NCI-H226 (cell line): ENCODE measurements at regions not wholly inside any gene's neighbourhood (a gene's known extent, or its start where the extent isn't known, plus 50 kb on each side); places are given as distances from the start of the nearest gene placed in this dataset.
"Not testable (repeated sequence)": the region's sequence is repeated elsewhere in the genome, so short reads cannot be mapped to it uniquely, and the experiment has no call there.

ENCODE experiments used
- DNase-seq: peaks from one replicate; pipeline ENCODE4 v3.0.0-alpha.2; 2015

DNA sequence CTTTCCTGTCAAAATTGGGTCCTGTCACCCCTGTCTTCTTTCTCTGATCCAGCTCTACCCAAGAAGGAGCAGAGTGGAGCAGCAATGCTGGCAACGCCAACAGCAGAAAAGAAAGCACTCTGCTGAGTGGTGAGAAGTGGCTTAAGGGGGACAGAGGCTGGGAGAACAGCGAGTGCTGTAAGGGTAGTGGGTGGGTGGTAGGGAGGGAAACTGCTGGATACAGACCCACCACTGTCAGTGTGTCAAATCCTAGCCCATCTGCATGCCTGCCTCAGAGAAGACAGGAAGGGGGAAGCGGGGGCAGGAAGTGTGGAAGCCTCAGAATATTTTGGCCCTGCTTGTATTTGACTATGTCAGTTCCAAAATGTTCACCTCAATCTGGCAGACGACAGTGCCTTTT, 170.4 kb upstream of the MAST4 start:
- no peak for DNase-seq

DNA sequence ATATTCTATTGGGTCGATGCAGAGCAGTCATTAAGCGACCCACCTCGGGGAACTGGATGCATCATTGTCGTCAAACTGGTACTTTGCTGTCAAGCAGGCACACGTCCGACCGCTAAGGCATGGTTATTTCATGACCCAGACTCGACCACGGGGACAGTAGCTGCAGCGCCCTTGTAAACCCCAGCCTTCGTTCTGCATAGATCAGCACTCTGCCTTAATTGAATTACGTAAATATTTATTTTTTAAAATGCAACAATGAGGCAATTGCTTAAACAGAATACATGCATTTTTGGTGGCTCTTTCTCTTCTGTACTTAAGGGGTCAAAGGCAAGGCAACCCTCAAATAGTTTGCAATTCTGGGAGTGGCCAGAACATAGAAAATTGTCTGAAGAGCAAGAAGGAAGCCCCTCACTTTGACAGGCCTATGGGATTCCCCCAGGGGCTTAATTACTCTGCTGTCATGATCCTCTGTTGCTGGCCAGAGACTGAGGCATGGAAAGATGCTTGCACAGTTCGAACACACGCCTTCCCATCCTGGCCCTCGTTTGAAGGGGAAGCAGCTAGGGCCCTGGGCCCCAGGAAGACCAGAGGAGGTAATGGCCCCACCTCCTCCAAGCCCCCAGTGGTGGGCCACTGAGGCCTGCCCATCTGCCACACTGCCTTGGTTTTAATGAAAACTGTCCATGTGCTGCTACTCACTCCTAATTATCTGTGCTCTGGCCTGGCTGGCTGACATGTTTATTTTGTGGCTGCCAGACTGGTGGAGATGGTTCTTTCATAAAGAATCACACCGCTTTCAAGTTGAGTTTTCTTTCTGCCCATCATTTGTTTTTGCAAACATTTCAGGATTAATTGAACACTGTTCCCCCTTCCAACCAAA, 169.7 kb upstream of the MAST4 start:
- no peak for DNase-seq

DNA sequence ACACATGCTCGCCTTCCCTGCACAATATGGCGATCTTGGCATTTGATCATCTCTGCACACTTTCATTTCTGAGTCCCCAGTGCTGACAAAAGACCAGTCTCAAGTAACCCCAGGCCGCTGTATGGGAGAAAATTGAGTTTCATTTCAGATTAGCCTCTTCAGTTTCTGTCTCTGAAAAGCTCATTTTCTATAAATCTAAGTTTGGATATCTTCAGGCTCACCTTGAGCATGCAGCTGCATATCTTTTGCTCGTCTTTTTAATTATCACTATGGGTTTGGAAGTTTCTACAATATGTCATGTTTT, 169.1 kb upstream of the MAST4 start:
- DNase-seq: no peak

DNA sequence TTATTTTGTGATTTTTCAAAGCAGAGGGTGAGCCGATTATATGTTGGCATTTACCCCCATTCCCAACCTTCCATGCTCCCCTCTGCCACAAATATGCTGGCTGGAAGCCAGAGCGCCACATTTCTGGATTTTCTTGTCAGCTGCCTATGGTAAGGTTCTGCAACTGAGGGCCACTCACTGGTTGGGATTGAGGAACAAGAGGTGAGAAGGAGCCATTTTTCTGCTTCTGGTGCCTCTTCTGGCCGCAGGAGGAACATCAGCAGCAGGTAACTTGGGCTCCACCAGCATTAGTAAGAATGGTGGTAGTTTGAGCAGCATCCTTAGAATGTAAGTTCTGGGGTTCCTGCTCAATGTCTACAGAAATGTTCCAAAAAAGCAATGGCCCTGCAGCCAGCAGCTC, 159.5 kb upstream of the MAST4 start:
- DNase-seq: no peak

DNA sequence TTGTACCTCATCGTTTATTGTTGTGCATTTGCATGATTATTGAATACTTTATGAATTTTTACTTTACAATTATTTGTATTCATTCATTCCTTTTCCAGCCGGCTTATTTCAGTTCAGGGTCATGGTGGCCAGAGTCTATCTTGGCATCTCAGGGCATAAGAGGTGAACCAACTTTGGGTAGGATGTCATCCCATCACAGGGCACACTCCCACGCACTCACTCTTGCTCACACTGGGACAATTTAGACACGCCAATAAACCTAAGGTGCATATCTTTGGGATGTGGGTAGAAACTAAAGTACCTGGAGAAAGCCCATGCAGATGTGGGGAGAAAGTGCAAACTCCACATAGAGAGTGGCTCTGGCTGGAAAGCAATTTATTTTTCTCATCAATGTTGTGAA, 158.1 kb upstream of the MAST4 start:
- no peak for DNase-seq

DNA sequence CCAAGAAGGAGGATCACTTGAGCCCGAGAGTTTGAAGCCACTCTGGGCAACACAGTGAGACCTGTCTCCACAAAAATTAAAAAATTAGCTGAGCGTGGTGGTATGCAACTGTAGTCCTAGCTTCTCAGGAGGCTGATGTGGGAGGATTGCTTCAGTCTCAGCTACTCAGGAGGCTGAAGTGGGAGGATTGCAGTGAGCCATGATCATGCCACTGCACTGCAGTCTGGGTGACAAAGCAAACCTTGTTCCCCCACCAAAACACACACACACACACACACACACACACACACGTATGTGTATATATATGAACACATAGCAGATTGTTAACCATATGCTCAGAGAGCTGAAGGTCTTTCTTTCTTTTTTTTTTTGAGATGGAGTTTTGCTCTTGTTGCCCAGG, 157.5 kb upstream of the MAST4 start:
- DNase-seq: no peak

DNA sequence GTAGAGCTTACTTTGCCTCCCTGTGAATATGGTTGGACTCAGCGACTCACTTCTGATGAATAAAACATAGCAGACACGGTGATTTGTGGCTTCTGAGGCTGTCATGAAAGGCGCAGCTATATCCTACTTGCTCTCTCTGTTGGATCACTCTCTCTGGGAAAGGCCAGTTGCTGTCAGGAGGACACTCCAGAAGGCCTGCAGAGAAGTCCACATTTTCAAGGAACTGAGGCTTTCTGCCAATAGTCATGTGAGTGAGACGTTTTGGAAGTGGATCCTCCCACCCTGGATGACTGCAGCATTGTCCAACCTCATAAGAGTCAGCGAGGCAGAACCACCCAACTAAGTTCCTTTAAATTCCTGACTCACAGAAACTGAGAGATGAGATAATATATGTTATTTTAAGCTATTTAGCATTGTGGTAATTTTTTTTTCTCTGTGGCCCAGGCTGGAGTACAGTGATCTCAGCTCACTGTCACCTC, 156.0 kb upstream of the MAST4 start:
- peak; percentile 90 for DNase-seq

DNA sequence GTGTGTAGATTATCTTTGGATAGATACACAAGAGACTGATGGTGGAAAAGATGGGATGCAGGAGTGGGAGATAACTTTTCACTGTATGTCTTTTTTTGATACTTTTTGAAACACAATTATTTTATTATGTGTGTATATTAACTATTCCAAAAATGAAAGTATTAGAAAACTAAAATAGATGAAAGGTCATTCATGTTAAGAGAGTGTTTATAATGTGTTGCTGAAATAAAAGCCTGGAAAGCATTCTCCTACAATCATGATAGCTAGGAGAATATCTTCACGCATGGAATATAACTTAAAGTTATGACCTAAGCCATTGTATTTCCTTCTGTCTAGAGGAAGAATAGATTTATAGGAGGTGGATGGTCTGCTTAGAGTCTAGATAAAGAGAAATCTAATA, 154.8 kb upstream of the MAST4 start:
- DNase-seq: no peak

DNA sequence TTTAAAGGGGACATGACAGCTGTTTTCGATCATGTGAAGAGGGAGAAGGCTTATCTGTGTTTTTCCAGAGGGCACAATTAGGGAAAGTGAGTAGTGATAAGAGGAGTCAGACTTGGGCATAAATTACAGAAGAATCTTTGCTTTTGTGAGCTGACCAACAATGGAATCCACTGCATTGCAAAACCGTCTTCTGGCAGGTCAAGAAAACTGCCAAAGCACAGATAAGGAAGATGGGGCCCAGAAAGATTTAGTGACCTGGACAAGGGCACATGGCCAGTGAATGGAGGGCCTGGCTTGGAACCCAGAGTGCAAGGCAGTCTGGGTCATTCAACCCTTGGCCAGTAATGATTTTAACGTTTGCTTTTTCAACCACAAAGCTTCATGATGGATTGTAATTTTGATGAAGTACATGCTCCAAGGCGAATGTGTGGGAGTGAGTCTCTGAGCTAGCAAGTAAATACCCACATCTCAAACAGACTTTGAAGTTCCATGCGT, 153.2 kb upstream of the MAST4 start:
- DNase-seq: peak; percentile 97

DNA sequence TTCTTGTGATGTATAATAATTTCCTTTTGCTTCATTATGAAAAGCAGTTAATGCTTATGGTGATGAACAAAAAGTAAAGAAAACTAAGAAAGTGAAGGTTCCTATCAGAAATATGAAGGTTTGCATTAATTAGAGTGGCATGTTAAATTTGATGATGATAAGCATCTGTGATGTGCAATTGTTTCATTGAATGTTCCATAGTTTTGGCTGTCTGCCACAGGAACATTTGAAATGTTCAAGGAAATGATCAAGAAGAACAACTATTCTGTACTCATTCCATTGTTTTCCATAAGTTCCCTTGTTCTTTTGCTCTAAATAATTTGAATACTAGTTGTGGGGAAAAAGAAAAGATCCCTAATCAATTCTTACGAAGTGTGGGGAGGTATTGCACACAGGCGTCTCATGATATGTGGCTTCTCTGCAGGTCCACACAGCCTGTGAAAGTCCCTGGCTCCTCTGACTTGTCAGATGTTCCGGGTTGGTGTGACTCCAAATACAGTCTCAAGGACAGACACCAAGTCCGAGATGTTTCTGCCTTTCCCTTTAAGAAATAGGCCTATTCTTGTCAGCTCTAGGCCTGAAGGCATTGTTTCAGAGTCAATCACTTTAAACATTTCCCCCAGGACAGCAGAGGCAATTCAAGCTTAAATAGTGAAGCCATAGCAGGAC, 152.6 kb upstream of the MAST4 start:
- DNase-seq: peak; percentile 53

DNA sequence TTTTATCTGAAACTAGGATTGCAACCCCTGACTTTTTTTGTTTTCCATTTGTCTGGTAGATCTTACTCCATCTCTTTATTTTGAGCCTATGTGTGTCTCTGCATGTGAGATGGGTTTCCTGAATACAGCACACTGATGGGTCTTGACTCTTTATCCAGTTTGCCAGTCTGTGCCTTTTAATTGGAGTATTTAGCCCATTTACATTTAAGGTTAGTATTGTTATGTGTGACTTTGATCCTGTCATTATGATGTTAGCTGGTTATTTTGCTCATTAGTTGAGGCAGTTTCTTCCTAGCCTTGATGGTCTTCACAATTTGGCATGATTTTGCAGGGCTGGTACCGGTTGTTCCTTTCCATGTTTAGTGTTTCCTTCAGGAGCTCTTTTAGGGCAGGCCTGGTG, 148.1 kb upstream of the MAST4 start:
- not testable (repeated sequence) for DNase-seq

DNA sequence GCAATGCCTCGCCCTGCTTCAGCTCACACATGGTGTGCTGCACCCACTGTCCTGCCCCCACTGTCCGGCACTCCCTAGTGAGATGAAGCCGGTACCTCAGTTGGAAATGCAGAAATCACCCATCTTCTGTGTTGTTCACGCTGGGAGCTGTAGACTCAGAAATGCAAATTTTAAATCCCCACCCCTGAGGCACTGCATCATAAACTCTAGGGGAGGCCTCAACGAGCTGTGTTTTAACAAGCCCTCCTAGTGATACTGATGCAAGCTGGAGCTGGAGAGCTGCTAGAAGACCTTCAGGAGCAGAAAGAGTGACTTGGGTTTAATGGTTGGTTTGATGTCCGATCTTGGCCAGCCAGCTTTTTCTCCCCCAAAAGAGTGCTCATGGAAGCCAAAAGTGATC, 146.0 kb upstream of the MAST4 start:
- DNase-seq: no peak

DNA sequence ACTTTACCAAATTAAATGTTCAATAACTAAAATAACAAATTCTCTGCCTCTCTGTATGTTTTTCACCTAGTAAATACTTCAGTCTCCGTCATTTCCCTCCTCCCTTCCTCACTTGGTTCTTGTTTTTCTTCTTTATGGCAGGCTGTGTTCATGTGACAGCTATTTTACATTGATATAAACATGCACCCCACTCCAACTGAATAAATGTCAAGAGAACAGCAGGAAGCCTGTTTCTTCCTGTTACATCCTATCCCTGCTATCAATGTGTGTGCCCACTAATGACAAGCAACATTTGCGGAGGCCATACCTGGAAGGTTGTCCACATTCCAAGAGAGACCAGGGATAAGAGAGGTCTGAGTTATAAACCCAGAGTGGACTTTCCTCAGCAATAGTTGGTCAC, 145.2 kb upstream of the MAST4 start:
- DNase-seq: no peak

DNA sequence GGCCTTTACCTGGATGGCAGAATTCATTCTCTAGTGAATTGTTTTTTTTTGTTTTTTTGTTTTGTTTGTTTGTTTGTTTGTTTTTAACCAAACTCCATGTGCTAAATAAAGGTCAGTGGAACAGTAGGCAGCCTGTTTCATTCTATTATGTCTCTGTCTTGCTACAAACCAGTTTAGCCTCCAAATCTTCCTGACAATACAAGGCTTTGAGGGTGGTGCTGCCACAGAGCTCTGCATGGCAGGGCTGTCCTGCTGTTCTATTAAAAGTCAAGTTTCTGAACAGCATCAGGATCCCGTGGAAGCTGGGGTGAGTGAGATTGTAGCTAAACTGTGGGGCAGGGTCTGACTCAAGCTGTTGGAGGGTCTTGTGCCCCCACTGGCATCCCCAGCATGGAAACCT, 144.1 kb upstream of the MAST4 start:
- DNase-seq: no peak

DNA sequence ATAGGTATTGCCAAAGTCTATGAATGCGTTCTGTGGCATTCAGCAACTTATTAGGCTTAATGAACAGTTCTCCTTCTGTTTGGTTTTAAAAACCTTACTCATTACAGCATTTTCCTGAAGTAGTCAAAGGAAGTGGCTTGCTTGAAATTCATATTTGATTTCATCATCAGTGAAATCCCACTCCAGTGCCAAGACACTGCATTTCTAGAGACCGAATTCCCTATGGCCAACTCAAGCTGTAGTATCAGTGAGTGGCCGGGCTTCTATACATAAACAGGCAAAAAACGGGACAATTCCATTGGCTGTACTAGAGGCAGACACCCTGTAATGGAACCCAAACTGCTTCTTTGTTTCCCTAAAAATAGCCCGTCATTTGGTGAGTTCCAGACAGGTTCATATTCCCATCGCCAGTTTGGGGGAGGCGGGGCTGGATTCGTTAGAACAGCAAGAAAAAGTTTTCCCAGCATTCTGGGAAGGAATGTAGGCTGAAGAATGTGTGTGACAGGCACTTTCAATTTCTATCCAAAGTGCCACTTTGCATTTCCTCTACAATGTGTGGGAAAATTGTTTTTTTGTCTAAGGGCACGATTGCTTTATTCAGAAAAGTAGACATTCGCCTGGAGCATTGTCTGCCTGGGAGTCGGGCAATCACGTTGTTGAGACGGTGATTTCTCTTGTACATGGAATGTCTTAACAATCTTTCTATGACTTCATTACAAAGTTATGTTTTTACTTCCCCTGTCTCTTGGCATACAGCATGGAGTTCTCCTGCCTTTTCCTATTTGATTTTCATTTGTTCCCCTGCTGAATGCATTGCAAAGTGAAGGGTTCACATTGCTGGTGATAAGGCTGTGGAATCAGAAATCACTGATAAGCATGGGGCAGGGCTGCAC, 141.8 kb upstream of the MAST4 start:
- peak; percentile 96 for DNase-seq

DNA sequence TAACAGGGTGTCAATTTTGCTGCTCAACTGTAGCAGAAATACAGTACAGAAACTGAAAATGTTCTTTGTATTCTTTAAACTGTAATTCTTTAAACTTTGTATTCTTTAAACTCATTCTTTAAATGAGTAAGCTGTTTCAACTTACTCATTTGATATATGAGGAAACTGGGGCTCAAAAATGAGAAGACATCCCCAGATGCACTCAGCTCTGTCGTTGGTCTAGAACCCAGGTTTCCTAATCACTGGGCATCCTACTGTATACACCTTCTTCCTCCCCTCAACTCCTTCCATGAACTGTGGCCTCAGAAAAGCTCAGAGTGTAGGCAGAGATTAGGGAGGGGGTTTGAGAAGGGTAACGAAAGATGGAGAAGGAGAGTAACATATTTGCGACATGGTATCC, 136.5 kb upstream of the MAST4 start:
- no peak for DNase-seq

DNA sequence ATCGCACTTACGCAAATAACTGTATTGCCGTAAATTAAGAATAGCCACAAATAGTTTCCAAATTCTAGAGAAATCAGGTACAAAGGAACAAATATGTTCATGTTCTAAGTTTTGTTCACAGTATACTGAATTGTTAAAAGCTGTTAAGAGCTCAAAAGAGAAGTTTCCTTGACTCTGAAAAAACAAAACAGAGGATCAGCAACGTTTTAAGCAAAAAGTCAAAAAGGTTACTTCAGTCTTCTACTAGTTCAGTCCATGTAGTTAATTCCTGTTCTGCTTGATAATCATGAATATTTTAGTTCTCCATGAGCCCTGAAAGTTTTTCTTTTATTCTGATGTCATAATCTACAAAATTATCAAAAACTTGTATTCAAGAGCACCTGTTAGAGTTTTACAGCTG, 128.6 kb upstream of the MAST4 start:
- no peak for DNase-seq

DNA sequence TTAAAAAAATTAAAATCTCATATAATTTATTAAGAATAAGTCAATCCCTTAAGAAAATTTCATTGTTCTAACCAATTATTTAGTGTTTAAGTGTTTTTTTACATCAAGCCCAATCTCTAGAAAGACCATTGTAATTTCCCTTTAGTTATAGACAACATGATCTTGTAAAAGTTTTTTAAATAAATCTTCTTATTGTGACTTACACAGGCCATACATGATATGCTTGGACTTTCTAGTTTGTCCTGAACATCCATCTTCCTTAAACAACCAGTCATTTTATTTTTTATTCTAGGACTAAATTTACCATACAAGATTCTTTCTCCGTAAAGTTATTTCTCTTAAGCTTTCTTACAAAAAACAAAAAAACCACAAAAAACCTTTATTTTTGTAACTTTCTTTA, 126.5 kb upstream of the MAST4 start:
- no peak for DNase-seq

DNA sequence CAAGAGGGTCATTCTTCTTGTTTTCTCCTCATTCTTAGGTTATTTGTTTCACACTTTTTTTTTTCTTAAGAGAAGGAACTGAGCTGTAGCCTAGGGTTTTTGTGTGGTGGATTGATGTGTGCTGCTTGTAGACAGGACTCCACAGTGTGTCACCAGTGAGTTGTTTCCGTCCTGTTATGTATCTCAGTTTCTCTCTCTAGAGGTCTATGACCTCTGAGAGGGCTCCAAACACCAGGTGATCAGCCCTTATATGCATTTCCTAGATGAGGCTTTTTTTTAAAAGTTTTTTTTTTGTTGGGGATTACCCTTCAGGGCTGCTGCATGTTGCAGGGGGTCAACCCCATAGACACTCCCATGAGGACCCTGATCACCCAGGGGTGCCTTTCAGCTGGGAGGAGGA, 124.2 kb upstream of the MAST4 start:
- DNase-seq: no peak

DNA sequence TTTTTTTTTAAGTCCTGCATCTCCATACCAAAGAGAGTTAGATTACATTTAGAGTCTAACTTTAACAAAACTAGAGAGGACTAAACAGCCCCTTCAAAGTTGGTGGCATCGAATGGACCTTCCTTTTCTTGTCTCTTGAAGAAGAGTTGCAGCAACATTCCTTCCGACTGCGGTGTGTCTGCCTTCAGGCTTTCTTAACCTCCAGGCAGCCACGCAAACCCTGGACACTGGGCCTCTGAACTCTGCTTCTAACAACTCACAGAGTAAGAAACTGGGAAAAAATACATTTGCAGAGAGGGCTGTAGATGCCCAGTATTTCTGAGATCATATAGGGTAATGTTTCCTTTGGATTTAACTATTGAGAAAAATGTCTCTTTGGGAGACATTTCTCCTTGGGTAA, 120.5 kb upstream of the MAST4 start:
- no peak for DNase-seq

DNA sequence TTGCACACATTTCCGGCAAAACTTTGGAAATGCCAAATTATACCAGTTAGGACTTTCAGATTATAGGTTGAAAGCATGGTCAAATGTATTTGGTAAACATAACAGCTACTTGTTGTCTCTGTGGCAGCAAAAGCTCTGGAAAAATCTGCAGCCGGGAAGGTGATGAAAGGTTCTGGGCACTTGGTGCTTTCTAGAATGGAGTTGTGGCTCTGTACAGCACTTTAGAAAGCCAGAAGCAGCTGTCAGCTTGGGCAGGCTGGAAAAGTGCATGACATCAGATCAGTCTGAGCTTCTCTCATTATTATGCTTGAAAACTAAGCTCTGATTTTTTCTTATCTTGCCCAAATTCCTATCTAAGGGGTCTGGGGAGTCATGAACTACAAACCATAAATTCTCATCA, 118.6 kb upstream of the MAST4 start:
- no peak for DNase-seq

DNA sequence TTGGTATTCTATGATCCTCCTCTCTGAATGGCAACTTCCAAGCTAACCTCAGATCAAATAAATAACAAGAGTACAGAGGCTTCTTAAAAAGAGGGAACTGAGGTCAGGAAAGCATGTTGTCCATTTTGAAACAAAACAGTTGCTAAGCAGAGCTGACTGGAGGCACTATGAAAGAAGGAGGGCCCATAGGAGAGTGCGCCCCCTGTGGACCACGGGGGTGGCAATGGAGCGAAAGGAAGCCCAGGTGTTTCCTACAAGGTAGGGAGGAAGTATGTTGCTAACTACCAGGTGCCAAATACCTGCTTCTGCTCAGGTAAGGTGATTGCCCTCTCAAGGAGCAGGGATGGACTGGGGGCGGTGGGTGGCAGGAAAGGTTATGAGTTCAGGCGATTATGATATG, 101.8 kb upstream of the MAST4 start:
- no peak for DNase-seq

DNA sequence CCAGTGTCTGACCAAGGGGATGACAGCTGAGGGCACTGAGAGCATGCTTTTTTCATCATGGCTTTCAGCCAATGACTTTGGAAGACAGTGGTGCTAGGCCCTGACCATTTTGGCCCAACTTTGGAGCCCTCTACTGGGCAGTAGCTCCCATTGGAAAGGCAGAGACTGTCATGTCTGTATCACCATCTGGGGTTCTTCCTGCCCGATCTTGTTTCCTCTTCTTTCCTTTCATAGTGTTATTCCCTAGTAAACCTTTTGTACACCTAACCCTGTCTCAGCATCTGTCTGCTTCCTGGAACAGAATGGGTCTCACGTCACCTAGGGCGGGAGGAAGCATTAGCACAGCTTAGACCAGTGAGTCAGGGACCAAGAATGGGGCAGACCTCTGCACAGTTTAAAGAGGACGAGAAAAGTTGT, 97.4 kb upstream of the MAST4 start:
- peak; percentile 55 for DNase-seq
